KMS-11 (cell line): ENCODE measurements at regions not wholly inside any gene's neighbourhood (a gene's known extent, or its start where the extent isn't known, plus 50 kb on each side); places are given as distances from the start of the nearest gene placed in this dataset.

Experiments
- H2AFZ ChIP-seq: fragments of 200-600 bp; sonication (generic); 2 replicates; pipeline ENCODE4 v1.6.1; 2016; ENCODE audit warnings: antibody characterized with exemption, mixed run types, low read depth
- H3K27ac ChIP-seq: fragments of 200-600 bp; sonication (generic); 2 replicates; pipeline ENCODE4 v1.6.1; 2016; ENCODE audit warnings: mild to moderate bottlenecking, mixed run types
- H3K27me3 ChIP-seq: fragments of 200-600 bp; sonication (generic); 2 replicates; pipeline ENCODE4 v1.6.1; 2017; ENCODE audit warnings: mild to moderate bottlenecking, low read depth, mixed run types, moderate library complexity; ENCODE audit not compliant: insufficient read depth
- H3K36me3 ChIP-seq: fragments of 200-600 bp; sonication (generic); 2 replicates; pipeline ENCODE4 v1.6.1; 2017; ENCODE audit warnings: mild to moderate bottlenecking, mixed run types; ENCODE audit not compliant: insufficient read depth
- H3K4me1 ChIP-seq: fragments of 200-600 bp; sonication (generic); 2 replicates; pipeline ENCODE4 v1.6.1; 2016; ENCODE audit warnings: mild to moderate bottlenecking, low read depth, mixed run types; ENCODE audit not compliant: poor library complexity, severe bottlenecking
- H3K4me2 ChIP-seq: fragments of 200-600 bp; sonication (generic); 2 replicates; pipeline ENCODE4 v1.7.0; 2016; ENCODE audit warnings: mild to moderate bottlenecking, mixed run types
- H3K4me3 ChIP-seq: fragments of 200-600 bp; sonication (generic); IDR thresholded peaks from 2 replicates; pipeline ENCODE4 v1.6.1; 2017; ENCODE audit warnings: low read depth, low read length, mixed read lengths; ENCODE audit not compliant: insufficient read depth
- H3K79me2 ChIP-seq: fragments of 200-600 bp; sonication (generic); 2 replicates; pipeline ENCODE4 v1.6.1; 2016; ENCODE audit warnings: low read depth, mixed run types; ENCODE audit not compliant: insufficient read depth
- H3K9ac ChIP-seq: fragments of 200-600 bp; sonication (generic); 2 replicates; pipeline ENCODE4 v1.6.1; 2016; ENCODE audit warnings: mild to moderate bottlenecking, mixed run types
- H4K20me1 ChIP-seq: fragments of 200-600 bp; sonication (generic); 2 replicates; pipeline ENCODE4 v1.6.1; 2016; ENCODE audit warnings: mild to moderate bottlenecking, mixed run types; ENCODE audit not compliant: insufficient read depth
- CTCF ChIP-seq: fragments of 200-600 bp; sonication (generic); conservative IDR thresholded peaks from 2 replicates; pipeline ENCODE4 v1.6.1; 2017; ENCODE audit warnings: low read depth, mild to moderate bottlenecking, antibody characterized with exemption, low read length, moderate library complexity, mixed read lengths

- Histone ChIP-seq H4K20me1 (no peaks in the 10 kb centered on the region), H3K79me2 (no peaks in the 10 kb centered on the region), H3K4me2 (no peak overlapping the region), H3K4me3 (no peak overlapping the region), H2AFZ (no peak overlapping the region), H3K9ac (no peak overlapping the region), H3K36me3 (no peaks in the 10 kb centered on the region), H3K27ac (no peak overlapping the region), H3K27me3 (no peaks in the 10 kb centered on the region), H3K4me1 (no peaks in the 10 kb centered on the region)
- TF ChIP-seq CTCF: no peak
Observed at GRCh38 chr1:55886856-55887712, 671.9 kb upstream of the USP24 start.

- Histone ChIP-seq H4K20me1 (no peaks in the 10 kb centered on the region), H3K4me1 (no peaks in the 10 kb centered on the region), H3K4me3 (no peak overlapping the region), H3K36me3 (no peaks in the 10 kb centered on the region), H3K4me2 (no peak overlapping the region), H3K27ac (no peak overlapping the region), H3K9ac (no peak overlapping the region), H2AFZ (no peak overlapping the region), H3K27me3 (no peaks in the 10 kb centered on the region), H3K79me2 (no peaks in the 10 kb centered on the region)
- no peak for TF ChIP-seq CTCF
Observed at GRCh38 chr1:55885619-55886018, 670.5 kb upstream of the USP24 start.

GRCh38 chr1:55882931-55883330 lies 667.8 kb upstream of the USP24 start:
- H3K9ac ChIP-seq: no peak overlapping the region
- H3K4me1 ChIP-seq: no peaks in the 10 kb centered on the region
- no peak overlapping the region for H3K4me3 ChIP-seq
- H4K20me1 ChIP-seq: no peaks in the 10 kb centered on the region
- no peaks in the 10 kb centered on the region for H3K36me3 ChIP-seq
- H3K79me2 ChIP-seq: no peaks in the 10 kb centered on the region
- no peak overlapping the region for H2AFZ ChIP-seq
- TF ChIP-seq CTCF: no peak
- no peaks in the 10 kb centered on the region for H3K27me3 ChIP-seq
- H3K4me2 ChIP-seq: no peak overlapping the region
- H3K27ac ChIP-seq: no peak overlapping the region

GRCh38 chr1:55879346-55879745 lies 664.2 kb upstream of the USP24 start:
- H3K9ac ChIP-seq: no peak overlapping the region
- no peak overlapping the region for H3K4me3 ChIP-seq
- H3K4me1 ChIP-seq: no peaks in the 10 kb centered on the region
- H3K36me3 ChIP-seq: no peaks in the 10 kb centered on the region
- no peak overlapping the region for H2AFZ ChIP-seq
- H4K20me1 ChIP-seq: no peaks in the 10 kb centered on the region
- H3K27ac ChIP-seq: no peak overlapping the region
- no peaks in the 10 kb centered on the region for H3K27me3 ChIP-seq
- no peak for TF ChIP-seq CTCF
- H3K79me2 ChIP-seq: no peaks in the 10 kb centered on the region
- no peak overlapping the region for H3K4me2 ChIP-seq
